ENCODE measurements at regions not wholly inside any gene's neighbourhood (a gene's known extent, or its start where the extent isn't known, plus 50 kb on each side); places are given as distances from the start of the nearest gene placed in this dataset.

DNA sequence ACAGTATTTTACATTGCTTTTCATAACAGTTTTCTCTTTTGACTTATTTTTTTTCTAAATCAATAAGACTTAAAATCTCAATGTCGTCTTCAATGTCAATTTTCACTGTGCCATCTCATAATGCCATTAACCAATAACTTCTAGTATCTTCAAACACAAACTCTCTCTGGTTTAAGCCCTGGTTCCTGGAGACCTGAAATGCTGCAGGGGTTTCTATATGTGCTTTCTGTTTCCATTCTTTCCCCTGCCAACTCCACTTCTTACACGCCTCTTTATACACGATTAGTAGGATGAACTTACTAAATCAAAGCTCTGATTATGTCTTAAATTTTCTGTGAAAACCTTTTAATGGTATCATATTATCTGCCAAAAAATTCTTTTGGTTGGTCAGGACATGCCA, 191.4 kb downstream of the AMY1C start:
- TF ChIP-seq POLR2A (IDR thresholded peaks at IDR 0.05) = no peak
- TF ChIP-seq, protein P1, sequence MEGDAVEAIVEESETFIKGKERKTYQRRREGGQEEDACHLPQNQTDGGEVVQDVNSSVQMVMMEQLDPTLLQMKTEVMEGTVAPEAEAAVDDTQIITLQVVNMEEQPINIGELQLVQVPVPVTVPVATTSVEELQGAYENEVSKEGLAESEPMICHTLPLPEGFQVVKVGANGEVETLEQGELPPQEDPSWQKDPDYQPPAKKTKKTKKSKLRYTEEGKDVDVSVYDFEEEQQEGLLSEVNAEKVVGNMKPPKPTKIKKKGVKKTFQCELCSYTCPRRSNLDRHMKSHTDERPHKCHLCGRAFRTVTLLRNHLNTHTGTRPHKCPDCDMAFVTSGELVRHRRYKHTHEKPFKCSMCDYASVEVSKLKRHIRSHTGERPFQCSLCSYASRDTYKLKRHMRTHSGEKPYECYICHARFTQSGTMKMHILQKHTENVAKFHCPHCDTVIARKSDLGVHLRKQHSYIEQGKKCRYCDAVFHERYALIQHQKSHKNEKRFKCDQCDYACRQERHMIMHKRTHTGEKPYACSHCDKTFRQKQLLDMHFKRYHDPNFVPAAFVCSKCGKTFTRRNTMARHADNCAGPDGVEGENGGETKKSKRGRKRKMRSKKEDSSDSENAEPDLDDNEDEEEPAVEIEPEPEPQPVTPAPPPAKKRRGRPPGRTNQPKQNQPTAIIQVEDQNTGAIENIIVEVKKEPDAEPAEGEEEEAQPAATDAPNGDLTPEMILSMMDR (IDR thresholded peaks at IDR 0.05) = no peak
